GM21515 (cell line): ENCODE measurements at regions not wholly inside any gene's neighbourhood (a gene's known extent, or its start where the extent isn't known, plus 50 kb on each side); places are given as distances from the start of the nearest gene placed in this dataset.
"Not testable (repeated sequence)": the region's sequence is repeated elsewhere in the genome, so short reads cannot be mapped to it uniquely, and the experiment has no call there.

Experiments
- ATAC-seq: cut with Tn5 transposase; IDR thresholded peaks from one replicate; pipeline ENCODE4 v1.9.1; 2021; ENCODE audit not compliant: unreplicated experiment

GRCh38 chr3:159260049-159260662 lies 458.3 kb downstream of the MFSD1 start:
- peak; percentile 62 for ATAC-seq

- not testable (repeated sequence) for ATAC-seq
These were observed 459.5 kb downstream of the MFSD1 start for GRCh38 chr3:159261333-159261732.

- ATAC-seq = no peak
These were observed 462.1 kb downstream of the MFSD1 start for GRCh38 chr3:159263750-159264553.

- ATAC-seq = no peak
These were observed 463.9 kb downstream of the MFSD1 start for GRCh38 chr3:159265705-159266104.

GRCh38 chr3:159266779-159267178 lies 464.9 kb downstream of the MFSD1 start:
- no peak for ATAC-seq

GRCh38 chr3:159271799-159272512 lies 470.1 kb downstream of the MFSD1 start:
- no peak for ATAC-seq

- no peak for ATAC-seq
These were observed 471.2 kb downstream of the MFSD1 start for GRCh38 chr3:159273070-159273469.

GRCh38 chr3:159273608-159274007 lies 471.8 kb downstream of the MFSD1 start:
- no peak for ATAC-seq

GRCh38 chr3:159275741-159276140 lies 473.9 kb downstream of the MFSD1 start:
- no peak for ATAC-seq

GRCh38 chr3:159277814-159278213 lies 476.0 kb downstream of the MFSD1 start:
- no peak for ATAC-seq

GRCh38 chr3:159280386-159281191 lies 478.7 kb downstream of the MFSD1 start:
- no peak for ATAC-seq

- no peak for ATAC-seq
These were observed 491.6 kb downstream of the MFSD1 start for GRCh38 chr3:159293493-159293892.

- no peak for ATAC-seq
These were observed 500.1 kb downstream of the MFSD1 start for GRCh38 chr3:159301961-159302360.

- ATAC-seq = no peak
These were observed 503.2 kb downstream of the MFSD1 start for GRCh38 chr3:159305017-159305416.

- ATAC-seq = not testable (repeated sequence)
These were observed 514.9 kb downstream of the MFSD1 start for GRCh38 chr3:159316706-159317105.

GRCh38 chr3:159319156-159319555 lies 517.3 kb downstream of the MFSD1 start:
- ATAC-seq = no peak

GRCh38 chr3:159322322-159322939 lies 520.6 kb downstream of the MFSD1 start:
- peak; percentile 96 for ATAC-seq

GRCh38 chr3:159323848-159324247 lies 522.0 kb downstream of the MFSD1 start:
- no peak for ATAC-seq

- ATAC-seq = no peak
These were observed 525.1 kb downstream of the MFSD1 start for GRCh38 chr3:159326998-159327397.

- ATAC-seq = no peak
These were observed 530.8 kb downstream of the MFSD1 start for GRCh38 chr3:159332535-159333099.
